ENCODE measurements at regions not wholly inside any gene's neighbourhood (a gene's known extent, or its start where the extent isn't known, plus 50 kb on each side); places are given as distances from the start of the nearest gene placed in this dataset.

- no peak for DNase-seq (ENCODE audit: extremely low read depth in 1 of 11, low read depth in 9 of 11, low spot score in 4 of 11)
These were observed 94.3 kb downstream of the RIPK4 start for GRCh38 chr21:41672543-41672915.

- no peak for DNase-seq (ENCODE audit: extremely low read depth in 1 of 11, low read depth in 9 of 11, low spot score in 4 of 11)
These were observed 94.9 kb downstream of the RIPK4 start for GRCh38 chr21:41671859-41672542.

DNA sequence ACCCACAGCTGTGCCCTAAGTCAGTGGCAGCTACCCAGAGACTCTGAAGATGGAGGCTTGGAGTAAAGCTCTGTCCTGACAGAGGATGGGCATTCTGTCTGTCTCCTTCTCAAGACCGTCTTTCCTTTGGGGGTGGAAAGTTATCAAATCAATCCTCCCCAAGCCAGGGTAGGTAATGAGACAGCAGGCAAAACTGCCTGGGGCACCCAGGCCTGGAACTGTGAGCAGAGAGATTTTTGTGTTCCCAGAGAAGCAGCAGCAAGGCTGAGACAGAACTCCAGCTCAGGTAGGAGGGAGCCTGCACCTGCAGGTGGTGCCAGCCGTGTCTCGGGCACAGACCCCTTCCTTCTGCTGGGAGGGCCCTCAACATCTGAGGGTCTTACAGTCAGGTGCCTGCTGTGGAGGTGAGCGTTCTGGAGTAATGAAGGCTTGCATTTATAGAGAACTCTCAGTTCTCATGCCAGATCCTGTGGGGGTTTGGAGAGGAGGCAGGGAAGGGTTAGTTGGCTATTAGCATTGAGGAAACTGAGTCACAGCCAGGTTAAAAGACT is 95.6 kb downstream of the RIPK4 start:
- no peak for DNase-seq (ENCODE audit: extremely low read depth in 1 of 11, low read depth in 9 of 11, low spot score in 4 of 11)

DNA sequence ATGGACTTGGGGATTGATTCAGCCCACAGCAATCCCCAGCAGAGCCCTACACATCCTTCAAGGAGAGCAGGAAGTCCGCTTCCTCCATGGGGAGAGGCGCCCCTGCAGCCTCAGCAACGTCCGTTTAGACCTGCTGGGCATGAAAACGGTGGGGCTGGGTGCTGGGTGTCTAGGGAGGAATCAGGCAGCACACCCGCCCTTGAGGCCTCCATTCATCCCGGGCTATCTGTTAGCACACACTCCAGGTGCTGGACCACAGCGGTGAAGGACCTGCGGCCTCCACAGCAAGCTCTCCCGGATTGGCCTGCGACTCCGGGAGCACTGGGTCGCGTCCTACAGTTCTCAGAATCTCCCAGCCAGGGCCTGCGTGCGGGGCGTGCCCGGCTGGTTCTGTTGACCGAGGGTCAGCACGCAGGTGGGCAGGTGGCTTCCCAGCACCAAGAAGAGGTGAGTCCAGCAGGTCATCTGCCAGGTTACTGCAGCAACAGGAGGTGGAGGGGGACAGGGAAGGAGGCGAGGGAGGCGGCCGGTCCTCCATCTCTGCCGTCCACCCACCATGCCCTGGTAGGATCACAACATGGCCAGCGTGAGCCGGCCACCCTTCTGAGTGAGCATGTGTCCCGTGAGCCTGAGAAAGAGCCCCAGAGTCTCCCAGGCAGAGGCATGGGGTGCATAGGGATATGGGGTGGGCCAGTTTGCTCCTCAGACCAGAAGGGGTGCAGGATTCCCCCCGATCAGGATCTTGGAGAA is 96.6 kb downstream of the RIPK4 start:
- no peak for DNase-seq (ENCODE audit: extremely low read depth in 1 of 11, low read depth in 9 of 11, low spot score in 4 of 11)

DNA sequence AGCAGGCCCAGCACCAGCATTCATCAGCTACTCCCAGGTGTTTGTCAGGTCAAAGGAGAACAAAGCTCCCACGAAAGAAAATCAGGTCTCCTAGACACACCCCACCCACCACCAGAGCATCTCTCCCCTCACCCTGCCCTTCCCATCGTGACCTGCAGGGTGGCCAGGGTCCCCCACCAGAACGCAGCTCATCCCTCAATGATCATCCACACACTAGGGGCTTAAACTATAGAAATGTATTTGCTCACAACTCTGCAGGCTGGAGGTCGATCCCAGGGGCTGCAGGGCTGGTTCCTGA is 97.4 kb downstream of the RIPK4 start:
- no peak for DNase-seq (ENCODE audit: extremely low read depth in 1 of 11, low read depth in 9 of 11, low spot score in 4 of 11)

GRCh38 chr21:41668686-41669532 is 97.9 kb downstream of the RIPK4 start:
- no peak for DNase-seq (ENCODE audit: extremely low read depth in 1 of 11, low read depth in 9 of 11, low spot score in 4 of 11)

- no peak for DNase-seq (ENCODE audit: extremely low read depth in 1 of 11, low read depth in 9 of 11, low spot score in 4 of 11)
These were observed 98.8 kb downstream of the RIPK4 start for GRCh38 chr21:41668051-41668541.

DNA sequence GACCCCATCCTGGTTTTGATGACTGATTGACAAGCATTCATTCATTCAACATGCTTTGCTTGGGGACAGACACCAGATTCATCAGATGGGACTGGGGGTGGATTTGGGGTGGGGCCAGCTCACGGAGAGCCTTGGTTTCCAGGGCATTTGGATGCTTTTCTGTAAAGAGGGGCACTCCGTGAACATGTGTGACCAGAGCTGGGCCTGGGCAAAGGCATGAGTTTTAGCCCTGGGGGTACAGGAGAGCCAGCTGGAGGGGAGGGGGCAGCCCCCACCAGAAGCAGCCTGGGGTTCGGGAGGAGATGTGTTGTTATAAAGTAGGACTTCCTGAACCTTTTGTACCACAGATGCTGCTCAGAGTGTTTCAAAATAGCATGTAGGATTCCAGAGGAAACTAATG is 99.7 kb downstream of the RIPK4 start:
- no peak for DNase-seq (ENCODE audit: extremely low read depth in 1 of 11, low read depth in 9 of 11, low spot score in 4 of 11)

- DNase-seq (ENCODE audit: extremely low read depth in 1 of 11, low read depth in 9 of 11, low spot score in 4 of 11) = no peak
These were observed 100.2 kb downstream of the RIPK4 start for GRCh38 chr21:41666641-41667081.

DNA sequence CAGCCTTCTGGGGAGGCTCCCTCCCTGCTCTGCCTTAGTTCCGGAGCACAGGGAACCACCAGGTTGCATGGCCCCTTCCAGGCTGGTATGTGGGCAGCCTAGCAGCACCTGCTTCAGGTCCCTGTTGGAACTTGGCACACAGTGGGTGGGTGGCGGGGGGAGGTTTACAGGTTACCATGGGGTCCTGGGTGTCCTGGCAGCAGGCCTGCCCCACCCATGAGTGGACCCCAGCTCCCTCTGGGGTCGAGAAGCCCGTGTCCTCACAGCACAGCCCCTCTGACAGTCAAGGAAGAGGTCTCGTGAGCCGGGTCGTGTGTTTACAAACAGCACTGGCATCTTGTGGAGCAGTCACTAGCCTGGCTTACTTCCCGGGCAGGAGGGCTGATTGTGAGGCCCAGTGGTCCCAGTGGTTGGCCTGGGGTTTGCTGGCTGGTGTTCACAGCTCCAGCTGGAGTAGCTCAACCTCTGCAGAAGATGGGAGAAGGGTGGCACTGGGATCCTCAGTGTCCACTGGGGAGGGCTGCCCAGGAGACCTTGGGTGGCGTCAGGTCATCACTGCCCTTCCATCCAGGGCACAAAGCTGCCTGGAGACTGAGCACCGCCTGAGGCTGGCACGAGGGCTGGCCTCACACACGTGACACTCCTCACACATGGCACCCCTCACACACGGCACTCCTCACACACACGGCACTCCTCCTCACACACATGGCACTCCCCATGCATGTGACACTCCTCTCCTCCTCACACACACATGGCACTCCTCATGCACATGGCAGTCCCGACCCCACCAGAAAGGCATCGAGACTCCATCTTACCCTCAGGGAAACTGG is 100.9 kb downstream of the RIPK4 start:
- DNase-seq (ENCODE audit: extremely low read depth in 1 of 11, low read depth in 9 of 11, low spot score in 4 of 11) = no peak

DNA sequence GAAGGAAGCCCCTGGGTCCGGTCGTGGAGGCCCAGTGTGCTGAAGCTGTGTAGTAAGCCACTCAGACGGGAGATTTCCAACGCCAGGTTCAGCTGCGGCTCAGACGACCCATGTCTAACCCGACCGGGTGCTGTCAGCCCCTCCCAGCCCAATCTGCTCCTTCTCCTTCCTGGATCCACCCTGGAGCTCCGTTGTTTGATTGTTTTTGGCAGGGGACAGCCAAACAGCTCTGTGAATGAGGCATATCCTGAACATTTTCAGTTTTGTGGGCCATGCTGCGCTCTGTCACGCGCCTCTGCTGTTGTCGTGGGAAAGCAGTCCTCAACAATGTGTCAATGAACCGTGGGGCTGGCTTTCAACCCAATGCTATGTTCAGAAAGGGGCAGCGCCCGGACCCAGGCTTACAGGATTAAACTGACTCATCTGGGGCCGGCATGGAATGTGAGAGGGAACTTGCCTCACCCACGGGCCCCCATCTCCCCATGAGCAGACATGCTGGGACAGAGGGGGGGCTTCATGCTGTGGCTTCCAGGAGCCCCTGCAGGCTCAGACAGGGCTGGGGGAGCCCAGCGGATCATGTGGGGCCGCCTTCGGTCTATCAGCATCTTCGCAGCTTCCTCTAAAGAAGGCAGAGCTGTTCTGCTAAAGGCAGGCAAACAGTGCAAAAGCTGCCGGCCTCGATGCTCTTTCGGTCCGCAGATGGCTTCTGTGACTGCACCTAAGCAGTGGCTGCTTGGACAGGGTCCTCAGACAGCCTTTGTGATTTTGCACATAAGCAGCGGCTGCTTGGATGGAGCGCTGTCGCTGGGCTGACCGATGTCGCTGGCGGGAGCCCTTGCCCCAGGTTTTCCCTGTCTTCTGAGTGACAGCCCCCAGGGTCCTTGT is 101.7 kb downstream of the RIPK4 start:
- DNase-seq (ENCODE audit: extremely low read depth in 1 of 11, low read depth in 9 of 11, low spot score in 4 of 11) = no peak

GRCh38 chr21:41663805-41664788 is 102.8 kb downstream of the RIPK4 start:
- DNase-seq (ENCODE audit: extremely low read depth in 1 of 11, low read depth in 9 of 11, low spot score in 4 of 11) = no peak

- DNase-seq (ENCODE audit: extremely low read depth in 1 of 11, low read depth in 9 of 11, low spot score in 4 of 11) = no peak
These were observed 104.1 kb downstream of the RIPK4 start for GRCh38 chr21:41662761-41663160.

DNA sequence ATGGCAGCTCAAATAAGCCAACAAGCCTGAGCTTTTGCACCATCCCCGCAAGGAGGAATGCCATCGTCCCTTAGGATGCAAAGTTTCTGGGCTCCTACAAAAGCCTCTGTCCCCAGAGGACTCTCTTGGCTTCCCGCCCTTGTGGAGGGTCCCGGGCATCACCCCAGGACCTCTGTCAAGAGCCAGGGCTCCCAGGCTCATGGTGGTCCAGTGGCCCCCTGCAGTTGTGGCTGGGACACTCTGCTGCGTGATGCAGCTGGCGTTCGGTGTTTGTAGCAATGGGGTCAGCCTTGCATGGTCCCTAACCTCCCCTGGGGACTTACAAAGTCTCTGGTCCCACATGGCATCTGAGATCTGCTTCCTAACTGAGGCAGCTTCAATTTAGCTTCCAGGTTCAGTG is 104.7 kb downstream of the RIPK4 start:
- DNase-seq (ENCODE audit: extremely low read depth in 1 of 11, low read depth in 9 of 11, low spot score in 4 of 11) = no peak

DNA sequence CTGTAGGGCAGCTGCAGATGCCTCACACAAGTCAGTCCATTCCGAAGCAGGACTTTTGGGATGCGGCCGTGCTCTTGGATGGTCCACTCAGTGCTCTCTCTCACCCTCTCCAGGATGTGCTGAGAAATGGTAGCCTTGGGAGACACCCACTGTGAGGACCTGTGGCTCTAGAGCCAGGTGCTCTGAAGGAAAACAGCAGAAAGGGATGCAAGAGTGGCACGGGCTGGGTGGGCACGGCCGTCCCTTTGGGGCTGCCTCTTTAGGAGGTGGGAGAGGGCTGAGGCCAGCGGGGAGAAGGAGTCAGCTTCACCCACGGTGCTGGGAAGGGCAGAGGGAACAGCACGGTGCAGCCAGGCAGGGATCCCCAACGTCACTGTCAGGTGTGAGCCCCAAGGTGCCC is 106.1 kb downstream of the RIPK4 start:
- DNase-seq (ENCODE audit: extremely low read depth in 1 of 11, low read depth in 9 of 11, low spot score in 4 of 11) = no peak

- no peak for DNase-seq (ENCODE audit: extremely low read depth in 1 of 11, low read depth in 9 of 11, low spot score in 4 of 11)
These were observed 106.9 kb downstream of the RIPK4 start for GRCh38 chr21:41659791-41660560.

Data from renal cortex interstitium (tissue), 11 donors.